Stimulated activated naive CD4-positive, alpha-beta T cell (primary cell): ENCODE measurements at regions not wholly inside any gene's neighbourhood (a gene's known extent, or its start where the extent isn't known, plus 50 kb on each side); places are given as distances from the start of the nearest gene placed in this dataset.

Experiments
- DNase-seq, 6 experiments: peaks; one replicate each; lab custom pipeline; 2025; lab: John Stamatoyannopoulos, UW

DNA sequence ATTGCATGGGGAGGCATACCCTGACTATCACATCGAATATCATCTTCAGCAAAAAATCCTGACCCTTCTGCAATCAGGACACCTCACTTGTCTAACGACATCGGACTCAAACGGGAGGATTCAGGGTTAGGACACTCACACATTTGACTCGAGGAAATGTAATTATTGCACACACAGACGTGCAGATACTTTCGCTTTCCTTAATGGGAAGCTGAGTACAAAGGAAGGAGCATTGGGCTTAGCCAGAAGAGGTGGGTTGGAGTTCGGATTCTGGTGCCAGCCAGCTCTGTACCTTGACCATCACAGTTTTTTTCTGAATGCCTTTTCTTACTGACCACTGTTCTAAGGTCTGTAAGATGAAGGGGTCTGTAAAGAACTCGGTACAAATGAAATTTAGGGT, 260.4 kb downstream of the GALC start:
- DNase-seq: no peak

DNA sequence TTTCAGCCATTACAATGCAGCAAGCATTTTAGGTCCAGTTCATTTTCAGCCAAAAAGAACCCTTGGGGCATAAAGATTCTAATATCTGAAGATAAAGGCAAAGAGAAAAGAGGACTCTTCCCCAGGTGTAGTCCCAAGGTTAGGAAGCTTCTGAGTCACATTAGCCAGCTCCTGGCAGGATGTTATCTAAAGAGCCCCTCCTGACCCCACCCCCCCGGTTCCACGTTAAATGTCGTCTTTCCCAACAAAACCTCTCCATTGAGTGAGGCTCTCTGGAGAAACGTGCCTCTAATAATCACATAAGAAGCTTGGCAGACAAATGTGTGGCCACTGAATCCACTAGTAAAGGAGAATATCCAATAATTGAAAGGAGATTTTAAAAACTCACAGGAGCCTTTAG, 267.7 kb downstream of the GALC start:
- DNase-seq: no peak

DNA sequence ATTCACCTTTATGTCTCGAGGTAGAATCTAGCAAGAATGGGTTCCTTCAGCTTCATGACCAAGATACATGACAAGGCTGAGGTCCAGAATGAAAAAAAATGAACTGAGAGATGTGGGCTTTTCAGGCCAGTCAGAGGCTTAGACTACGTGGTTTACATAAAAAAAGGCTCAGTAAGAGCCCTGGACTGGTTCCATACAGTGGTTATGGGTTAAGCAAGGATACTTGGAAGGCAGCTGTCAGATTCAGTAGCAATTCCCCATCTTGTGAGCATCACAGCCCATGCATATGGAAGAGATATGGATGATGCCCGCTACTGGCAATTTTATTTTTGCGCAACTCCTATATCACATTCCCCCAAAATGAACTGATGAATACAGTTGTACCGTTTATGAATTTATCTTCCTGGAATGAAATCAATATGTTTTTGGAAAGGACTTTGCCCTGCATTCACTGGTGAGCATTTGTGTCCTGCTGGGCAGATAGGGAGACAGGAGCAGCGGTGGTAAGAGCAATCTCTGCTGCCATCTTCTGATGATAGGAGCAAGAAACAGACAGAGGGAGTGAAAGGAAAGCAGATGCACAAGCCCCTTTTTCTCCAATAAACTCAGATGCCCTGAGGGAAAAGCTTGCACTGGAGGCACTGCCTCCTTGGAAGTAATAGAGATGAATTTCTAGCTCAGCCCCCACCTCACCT, 280.4 kb downstream of the GALC start:
- DNase-seq: no peak

DNA sequence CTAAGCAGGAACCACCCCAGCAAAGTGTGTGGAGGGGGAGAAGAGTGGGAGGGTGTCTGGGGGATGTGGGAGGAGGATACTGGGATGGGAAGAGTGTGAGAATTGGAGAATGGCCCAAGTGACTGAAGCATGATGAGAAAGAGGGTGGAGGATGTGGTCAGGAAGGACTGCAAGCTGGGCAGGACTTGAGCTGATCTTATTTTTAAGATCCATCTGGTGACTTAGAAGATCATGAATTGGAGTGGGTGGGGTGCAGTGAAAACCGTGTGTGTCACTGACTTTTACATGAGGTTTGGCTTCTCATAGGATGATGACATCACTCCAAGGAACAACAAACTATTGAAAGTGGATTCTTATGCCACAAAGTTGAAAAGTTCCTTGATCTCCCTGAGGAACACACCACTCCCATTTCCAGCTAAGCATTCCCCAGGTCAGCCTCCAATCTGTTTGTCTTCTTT, 287.5 kb downstream of the GALC start:
- DNase-seq: no peak

DNA sequence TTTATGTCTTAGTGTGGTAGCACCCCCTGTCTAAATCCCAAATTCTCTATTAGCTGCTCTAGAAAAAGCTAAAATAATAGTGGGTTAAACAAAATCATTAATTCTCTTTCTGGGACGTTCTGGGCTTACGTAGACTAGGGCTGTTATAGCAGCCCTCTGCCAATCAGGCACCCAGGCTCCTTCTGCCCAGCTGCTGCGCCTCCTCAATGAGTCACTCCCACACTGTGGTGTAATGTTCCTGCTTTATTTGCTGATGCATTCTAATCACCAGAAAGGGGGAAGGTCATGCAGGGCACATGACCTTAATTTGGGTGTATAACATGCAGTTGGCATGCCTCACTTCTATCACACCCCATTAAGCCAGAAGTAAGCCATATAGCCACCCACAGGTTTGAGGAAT, 294.5 kb downstream of the GALC start:
- DNase-seq: no peak

DNA sequence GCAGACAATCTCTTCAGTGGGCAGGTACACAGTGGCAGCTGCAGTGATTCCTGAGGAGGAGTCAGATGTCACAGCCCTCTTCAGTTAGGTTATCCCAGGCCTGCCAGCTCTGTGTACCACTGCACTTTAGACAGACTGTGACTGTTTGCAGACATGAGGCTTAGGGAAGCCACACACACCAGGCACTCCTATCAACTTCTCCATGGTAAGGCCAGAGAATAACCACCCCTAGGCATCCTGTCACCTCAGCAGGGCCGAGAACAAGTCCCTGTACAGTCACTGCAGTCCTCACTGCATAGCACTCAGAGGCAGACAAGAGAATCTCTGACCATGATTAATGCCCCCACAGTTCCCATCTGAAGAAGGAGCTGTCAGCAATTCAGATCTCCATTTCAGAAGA, 296.5 kb downstream of the GALC start:
- no peak for DNase-seq

DNA sequence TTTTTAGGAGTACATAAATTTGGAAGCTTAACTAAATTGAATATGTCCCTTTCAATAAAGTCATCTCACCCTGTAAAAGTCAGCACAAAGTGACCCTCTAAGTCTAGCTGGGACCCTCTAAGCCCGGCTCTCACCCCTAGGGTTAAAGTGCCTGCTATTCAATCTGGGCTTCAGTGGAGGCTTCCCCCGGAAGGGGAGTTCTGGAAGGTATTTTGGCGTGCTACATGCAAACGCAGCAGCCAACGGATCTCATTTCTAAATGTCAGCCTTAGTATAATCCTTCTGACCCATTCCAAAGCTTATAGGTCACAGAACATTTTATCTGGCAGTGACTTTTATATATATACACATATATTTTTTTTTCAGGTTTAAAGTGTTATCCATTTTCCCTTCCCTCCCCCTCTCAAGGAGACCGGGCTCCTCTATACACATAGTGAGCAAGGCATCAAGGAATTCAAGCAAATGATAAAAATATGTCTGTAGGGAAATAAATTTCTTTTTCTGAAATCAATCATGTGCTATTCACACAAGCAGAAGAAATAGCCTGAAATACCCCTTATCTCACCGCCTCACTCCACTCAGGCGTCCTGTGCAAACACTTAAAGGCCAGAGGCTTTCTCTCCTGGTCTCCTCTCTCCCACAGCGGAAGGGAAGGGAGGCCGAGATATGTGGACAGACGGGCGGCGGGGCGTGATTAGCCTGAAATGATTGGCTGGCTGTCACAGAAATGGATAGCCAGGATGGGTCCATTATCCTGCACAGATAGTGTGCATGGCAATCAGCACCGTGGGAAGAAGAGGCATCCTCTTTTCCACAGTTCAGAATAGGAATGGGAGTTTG, 301.7 kb downstream of the GALC start:
- no peak for DNase-seq

DNA sequence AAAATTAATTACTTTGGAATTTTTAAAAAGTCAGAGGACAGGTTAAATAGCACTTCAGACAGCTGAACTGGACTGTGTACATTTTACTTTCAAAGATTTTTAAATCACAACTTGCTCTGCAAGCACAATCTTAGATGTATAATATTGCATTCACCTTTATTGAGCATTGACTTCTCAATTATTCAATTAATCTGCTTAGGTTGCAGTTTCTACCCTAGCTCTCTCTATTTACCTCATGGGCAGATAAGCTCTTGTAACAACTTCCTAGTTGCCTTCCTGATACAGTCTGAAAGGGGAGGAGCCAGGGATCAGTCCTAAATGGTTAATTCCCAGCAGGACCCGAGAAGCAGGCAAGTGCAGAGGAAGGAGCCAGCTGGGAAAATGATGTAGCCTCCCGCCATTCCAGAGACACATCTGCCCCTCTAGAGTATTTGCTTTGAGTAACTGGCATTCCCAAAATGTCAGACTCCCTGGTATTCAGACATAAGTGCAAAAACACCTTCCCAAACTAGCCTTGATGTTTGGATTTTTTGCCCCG, 302.8 kb downstream of the GALC start:
- DNase-seq: no peak

DNA sequence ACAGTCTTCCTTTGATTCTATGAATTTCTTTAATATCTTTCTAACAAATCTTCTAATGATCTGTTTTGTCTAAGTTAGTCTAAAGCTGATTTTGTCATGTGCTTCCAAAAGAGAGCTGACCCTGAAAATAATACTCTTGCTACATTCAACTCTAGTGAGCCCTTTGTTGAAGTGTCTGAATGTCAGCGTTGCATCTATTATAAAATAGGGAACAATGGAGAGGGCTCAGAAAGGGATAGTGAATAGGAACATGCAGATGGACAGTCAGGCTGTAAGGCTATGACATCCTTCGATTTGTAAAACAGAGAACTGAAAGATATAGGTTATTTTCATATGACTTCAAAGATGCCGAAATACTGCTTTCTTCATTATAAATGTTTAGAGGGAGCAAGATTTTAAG, 304.5 kb downstream of the GALC start:
- DNase-seq: no peak

DNA sequence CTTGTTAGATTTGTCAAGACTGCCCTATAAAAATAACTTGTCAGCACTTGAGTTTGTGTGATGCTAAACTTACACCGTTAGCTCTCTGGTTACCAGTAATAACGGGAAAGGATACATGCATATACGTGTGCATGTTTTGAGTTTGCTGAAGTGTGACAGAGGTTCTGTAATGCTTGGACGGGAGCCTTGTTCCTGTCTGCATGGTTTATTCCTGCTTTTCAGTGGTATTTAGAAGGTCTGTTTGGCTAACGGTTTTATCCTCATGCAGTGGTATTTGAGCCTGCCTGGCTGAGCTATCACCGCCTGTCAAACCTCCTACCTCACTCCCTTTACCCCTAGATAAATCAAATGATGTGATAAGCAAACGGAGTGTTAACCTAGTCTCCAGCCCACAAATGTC, 305.6 kb downstream of the GALC start:
- no peak for DNase-seq

DNA sequence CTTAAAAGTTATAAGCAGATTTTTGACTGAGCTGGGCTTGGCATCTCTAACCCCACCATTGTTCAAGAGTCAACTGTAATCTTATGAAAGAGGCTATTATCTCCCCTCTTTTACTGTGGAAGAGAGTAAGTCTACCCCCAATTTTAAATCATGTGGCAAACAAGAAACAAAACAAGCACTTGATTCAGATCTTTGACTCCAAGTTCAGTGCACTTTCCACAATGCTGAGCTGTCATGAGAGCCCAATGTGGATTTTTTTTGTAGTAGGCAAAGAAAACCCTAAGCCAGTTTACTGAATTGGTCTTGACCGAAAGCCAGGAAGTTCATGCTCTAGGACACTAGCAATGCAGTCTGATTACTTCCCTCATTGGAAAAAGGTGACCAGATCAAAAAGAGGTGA, 306.2 kb downstream of the GALC start:
- no peak for DNase-seq

DNA sequence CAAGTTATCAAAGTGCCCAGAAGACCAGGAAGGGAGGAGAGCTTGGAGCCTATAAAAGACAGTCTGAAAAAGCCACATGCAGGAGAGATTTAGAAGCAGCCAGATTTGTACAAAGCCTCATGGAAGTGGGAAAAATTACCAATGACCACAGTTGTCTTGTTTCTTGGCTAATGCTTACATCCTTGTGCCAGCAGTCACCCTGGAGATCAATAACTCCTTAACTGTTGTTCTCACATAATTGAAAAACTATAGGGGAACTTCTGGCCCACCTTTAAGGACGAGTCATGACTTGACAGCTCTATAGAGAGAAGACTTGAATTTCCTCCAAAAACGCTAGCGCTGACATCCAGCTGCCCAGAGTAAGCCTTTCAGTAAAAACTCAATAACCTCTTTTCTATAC, 313.1 kb downstream of the GALC start:
- DNase-seq: no peak

DNA sequence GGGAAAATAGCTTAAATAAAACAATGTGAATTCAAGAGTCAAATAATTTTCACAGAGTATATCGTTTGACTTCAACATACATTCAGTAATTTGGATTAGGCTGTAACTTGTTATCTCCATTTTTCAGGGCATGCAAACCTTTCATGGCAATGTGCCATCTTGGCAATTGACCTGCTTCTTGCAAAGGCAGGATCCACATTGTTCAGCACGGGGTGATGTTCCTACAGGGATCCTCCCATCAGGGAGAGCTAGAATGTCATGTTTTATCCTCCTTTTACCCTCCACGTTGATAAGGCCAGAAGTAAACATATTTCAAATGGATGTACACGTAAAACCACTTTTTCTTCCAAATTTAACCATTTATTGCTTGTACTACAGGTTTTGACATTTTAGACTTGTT, 314.4 kb downstream of the GALC start:
- DNase-seq: no peak

DNA sequence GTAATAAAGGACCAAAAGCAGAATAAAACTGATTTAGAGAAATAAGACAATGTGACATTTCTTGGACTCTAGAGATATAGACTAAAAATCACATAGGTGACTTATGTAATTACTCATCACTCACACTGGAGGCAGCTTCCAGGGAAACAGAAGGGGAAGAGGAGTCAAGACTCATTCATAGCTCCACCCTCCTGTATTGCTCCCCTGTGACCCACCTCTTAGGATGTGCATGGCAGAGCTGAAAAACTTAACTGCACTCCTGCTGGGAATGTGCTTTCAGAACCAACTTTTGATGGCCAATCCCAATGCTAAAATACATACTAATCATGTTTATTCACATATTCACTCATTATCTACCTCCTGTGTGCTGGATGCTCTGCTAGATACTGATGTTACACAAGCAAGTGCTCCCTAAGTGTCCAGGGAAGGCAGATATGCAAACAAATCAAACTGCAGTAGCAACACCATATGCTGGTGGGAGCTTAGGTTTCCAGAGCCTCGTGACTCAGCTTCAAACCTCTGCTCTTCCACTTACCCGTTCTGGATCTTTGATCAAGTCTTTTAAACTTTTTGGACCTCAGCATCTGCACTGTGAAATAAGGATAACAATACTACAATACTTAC, 316.1 kb downstream of the GALC start:
- DNase-seq: no peak

DNA sequence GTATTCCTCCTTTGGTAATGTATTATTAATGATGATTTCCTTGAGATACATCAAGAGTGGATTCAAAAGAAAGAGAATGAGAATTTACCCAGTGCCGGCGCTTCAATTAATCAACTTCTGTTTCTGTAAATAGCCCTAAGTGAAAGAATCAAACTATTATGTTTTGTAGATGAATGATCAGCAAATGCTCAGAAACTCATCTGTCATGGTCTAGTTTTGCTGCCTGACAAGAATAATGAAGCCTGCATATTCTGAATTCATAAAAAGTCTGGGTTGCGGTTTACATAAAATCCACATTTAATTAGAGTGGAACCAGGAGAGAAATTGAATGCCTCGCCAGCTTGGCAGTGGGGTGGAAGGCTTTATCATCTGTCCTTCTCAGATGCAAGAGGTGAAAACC, 325.3 kb downstream of the GALC start:
- DNase-seq: no peak

DNA sequence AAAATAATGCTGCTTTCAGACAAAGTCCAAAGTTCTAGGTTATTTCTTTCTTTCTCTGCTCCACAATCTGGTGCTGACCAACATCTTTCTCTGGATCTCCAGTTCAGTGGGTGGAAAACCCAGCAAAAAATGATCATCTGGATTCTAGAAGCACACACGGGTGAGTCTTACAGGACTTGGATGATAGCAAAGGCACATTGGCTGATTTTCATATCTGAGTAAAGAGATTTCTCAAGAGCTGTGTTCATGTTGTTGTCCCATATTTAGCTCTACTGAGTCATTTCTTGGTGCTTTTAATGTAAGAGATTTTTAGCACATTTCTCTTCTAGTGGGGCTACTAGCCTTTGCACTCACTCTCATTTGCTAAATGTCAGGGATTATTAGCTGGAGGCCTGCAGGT, 336.7 kb downstream of the GALC start:
- DNase-seq: no peak

DNA sequence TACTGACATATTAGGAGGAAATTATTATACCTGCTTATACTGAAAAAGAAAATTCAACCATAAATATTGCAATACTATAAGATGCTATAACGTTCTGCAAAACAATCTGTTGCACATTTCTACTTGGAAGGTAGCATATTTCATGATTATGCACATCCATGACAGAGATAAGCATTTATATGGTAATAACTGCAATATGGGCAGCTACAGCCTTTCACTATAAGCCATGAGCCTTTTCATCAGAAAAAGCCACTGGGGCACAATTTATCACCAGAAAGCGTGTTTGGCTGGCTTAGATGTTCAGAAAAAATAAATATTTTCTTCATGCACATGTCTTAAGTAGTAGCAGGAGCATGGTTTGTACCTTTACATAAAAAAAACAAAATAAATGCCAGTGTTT, 340.7 kb downstream of the GALC start:
- no peak for DNase-seq

DNA sequence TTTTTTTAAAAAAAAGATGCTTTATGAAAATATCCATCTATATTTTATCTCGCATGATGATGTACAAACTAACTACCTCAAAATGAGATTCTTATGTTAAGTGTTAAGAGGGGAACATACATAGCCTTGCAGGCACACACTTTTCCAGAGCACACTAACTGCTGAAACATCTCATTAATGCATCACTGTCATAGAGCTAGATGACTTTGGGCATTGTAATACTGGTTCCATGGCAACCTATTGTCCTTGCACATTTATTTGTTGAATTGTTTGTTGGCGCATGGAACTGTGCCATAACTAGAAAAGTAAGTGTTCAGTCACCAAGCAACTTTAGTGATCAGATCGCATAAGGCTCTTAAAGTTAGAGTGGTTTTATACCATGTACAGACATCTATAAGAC, 348.3 kb downstream of the GALC start:
- DNase-seq: no peak

DNA sequence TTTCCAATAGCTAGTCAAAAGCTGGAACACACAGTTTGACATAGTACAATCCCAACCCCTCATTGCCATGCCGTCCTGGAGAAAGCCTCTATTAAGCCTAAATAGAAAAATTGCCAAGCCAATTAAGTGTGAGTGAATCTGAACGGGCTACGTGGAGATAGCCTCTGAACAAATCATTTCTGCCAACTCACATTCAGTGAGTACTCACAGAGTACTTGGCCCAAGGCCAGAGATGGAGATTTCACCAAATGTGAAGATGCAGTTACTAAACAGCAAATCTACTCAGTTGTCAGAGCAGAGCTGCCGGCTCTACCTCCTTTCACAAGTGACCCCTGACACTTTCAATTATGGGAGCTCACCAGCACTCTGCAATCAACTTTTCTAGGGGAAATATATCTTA, 350.0 kb downstream of the GALC start:
- DNase-seq: no peak

DNA sequence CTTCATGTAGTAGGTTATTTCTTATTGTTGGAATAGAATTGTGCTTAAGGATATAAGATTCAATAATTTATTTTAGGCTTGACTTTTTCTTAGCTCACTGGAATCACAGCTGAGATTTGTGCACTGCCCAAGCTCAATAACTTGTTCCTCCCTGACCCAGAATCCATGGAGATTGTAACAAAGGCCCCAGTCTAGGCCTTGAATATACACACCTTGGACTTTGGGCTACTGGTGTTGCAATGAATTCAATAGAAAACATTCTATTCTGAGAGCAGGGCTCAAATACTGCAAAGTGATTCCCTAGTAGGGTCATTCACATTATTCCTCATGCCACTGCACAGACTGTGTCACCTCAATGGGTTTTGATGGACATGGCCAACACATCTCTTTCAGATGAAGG, 352.4 kb downstream of the GALC start:
- no peak for DNase-seq

DNA sequence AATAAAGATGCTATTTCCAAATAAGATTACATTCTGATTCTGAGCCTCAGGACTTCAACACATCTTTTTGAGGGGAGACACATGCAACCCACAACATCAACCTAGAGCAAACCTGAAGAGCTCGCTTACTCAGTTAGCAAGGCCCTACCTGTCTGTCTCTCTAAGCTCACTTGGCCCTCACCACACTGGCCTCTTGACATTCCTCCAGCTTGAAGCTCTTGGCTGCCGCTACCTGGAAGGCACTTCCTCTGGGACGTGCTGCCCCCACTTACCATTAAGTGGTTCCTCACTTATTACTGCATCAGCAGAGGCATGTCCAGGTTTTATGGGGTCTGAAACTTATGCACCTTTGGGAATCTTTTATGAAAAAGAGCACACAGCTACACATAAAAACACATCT, 354.8 kb downstream of the GALC start:
- no peak for DNase-seq

DNA sequence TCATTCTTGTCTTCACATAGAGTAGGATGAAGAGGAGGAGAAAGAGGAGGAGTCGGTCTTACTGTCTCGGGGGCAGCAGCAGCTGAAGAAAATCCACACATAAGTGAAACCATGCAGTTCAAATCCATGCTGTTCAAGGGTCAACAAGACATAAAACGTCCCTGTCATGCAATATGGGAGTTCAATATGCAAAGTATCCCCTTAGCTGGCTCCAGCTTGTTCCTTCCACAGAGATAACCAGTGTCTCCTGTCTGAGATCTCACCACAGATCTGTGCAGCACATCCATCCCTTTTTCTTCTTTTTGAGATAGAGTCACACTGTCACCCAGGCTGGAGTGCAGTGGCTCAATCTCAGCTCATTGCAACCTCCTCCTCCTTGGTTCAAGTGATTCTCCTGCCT, 357.5 kb downstream of the GALC start:
- DNase-seq: no peak

DNA sequence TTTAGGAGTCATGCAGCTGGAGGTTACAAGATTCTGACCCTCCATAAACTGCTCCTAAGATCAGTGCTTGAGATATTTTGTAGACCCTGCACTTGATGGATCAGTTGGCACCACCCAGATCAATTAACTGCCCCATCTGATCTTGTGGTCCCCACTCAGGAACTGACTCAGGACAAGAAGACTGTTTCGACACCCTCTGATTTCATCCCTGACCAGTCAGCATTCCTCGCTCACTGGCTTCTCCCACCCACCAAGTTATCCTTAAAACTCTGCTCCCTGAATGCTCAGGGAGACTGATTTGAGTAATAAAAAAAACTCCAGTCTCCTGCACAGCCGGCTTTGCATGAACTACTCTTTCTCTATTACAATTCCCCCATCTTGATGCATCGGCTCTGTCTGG, 360.2 kb downstream of the GALC start:
- DNase-seq: no peak
